Rectal smooth muscle tissue (tissue), 1 donor: ENCODE measurements at regions not wholly inside any gene's neighbourhood (a gene's known extent, or its start where the extent isn't known, plus 50 kb on each side); places are given as distances from the start of the nearest gene placed in this dataset.
"Not testable (repeated sequence)": the region's sequence is repeated elsewhere in the genome, so short reads cannot be mapped to it uniquely, and the experiment has no call there.

Experiments used
- H3K27ac ChIP-seq: one replicate; pipeline ENCODE4 v1.7.0; 2013; ENCODE audit warnings: low read depth, low read length, inconsistent platforms
- H3K27me3 ChIP-seq: one replicate; pipeline ENCODE4 v1.7.0; 2013; ENCODE audit warnings: low read length; ENCODE audit not compliant: control insufficient read depth, insufficient read depth
- H3K36me3 ChIP-seq: one replicate; pipeline ENCODE4 v1.7.0; 2013; ENCODE audit warnings: low read length; ENCODE audit not compliant: control insufficient read depth, insufficient read depth
- H3K4me1 ChIP-seq: one replicate; pipeline ENCODE4 v1.7.0; 2013; ENCODE audit warnings: low read length; ENCODE audit not compliant: control insufficient read depth, insufficient read depth
- H3K4me3 ChIP-seq: one replicate; pipeline ENCODE4 v1.7.0; 2013; ENCODE audit warnings: low read length
- H3K9ac ChIP-seq: one replicate; pipeline ENCODE4 v1.7.0; 2013; ENCODE audit warnings: low read length

DNA sequence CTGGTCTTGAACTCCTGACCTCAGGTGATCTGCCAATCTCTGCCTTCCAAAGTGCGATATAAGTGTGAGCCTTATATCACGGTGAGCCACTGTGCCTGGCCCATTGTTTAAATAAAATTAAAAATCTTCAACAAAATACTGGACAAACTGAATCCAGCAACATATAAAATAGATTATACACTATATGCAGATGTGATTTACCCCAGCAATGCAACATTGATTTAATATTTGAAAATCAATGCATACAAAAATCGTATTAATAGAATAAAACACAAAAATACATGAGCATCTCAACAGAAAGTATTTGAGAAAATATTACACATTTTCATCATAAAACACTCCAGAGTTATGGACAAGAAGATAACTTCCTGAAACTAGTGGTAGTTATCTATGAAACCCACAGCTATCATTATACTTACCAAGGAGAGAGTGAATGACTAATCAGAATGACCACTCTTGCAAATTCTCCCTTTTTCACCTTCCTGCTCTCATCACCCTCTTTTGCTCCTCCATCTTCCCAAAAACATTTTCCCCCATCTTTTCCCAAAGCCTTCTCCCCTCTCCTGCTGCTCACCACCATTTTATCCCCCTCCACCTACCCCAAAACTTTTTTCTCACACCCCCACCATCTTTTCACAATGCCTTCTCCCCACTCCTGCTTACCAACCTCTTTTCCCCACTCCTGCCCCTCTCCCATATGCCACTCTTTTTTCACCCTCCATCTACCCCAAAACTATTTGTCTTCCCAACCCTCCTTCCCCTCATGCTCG, 122.1 kb upstream of the VPREB1 start:
- H3K27me3 ChIP-seq: no peaks in the 10 kb centered on the region
- no peak overlapping the region for H3K9ac ChIP-seq
- no peaks in the 10 kb centered on the region for H3K4me1 ChIP-seq
- no peaks in the 10 kb centered on the region for H3K36me3 ChIP-seq
- no peak overlapping the region for H3K4me3 ChIP-seq
- no peak overlapping the region for H3K27ac ChIP-seq

DNA sequence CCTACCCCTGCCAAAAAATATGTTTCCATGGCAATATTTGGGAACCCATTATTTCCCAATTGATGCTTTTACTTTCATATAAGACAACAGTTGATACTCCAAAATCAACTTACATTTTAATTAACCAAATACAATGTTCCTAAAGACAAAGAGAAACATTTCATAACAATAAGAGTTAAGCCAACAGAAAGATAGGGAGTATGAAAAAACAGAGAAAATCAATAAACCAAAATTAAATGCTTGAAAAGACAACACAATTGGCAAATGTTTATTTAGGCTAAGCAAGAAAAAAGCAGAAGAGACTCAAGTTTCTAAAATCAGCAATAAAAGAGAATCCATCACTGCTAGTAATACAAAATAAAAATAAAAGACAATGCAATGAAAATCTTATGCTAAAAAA, 123.1 kb upstream of the VPREB1 start:
- H3K9ac ChIP-seq: no peak overlapping the region
- no peak overlapping the region for H3K4me3 ChIP-seq
- H3K27ac ChIP-seq: no peak overlapping the region
- H3K36me3 ChIP-seq: no peaks in the 10 kb centered on the region
- H3K27me3 ChIP-seq: no peaks in the 10 kb centered on the region
- no peaks in the 10 kb centered on the region for H3K4me1 ChIP-seq

DNA sequence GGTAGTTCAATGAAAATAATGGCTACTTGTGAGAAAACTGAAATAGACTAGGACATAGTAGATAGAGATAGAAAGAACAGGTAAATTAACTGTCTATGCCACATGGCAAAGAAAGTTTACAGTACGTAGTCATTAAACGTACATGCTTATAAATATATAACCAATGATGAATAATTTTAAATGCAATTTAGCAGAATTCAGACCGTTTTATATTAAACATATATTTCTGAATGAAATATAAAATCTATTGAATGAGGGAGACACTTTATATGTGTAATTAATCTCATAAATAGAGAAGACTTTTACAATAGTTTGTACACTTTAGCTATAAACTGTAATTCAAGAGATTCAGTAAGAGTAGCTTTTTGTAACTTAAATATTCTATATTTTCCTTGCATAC, 124.4 kb upstream of the VPREB1 start:
- H3K9ac ChIP-seq: no peak overlapping the region
- H3K27ac ChIP-seq: no peak overlapping the region
- no peaks in the 10 kb centered on the region for H3K36me3 ChIP-seq
- H3K4me3 ChIP-seq: no peak overlapping the region
- H3K4me1 ChIP-seq: no peaks in the 10 kb centered on the region
- no peaks in the 10 kb centered on the region for H3K27me3 ChIP-seq

DNA sequence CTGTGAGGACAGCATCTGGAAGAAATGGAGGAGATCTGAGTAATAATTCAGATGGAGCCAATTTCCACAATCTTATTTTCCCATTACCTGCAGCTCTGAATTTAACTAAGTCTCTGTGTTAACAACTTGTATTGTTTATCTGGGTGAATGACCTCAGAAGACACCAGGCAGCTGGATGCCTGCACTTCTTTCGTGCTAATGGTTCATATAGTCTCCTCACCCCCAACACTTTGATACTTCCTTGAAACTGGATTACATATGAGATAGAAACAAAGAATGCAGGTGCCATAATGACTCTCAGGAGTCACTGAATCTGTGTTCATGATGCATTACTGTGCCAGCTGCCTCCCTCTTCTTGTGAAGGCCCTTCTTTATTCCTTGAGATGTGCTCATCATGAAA, 125.6 kb upstream of the VPREB1 start:
- Histone ChIP-seq H3K27me3 (no peaks in the 10 kb centered on the region), H3K4me1 (no peaks in the 10 kb centered on the region), H3K4me3 (no peak overlapping the region), H3K36me3 (no peaks in the 10 kb centered on the region), H3K9ac (no peak overlapping the region), H3K27ac (no peak overlapping the region)

DNA sequence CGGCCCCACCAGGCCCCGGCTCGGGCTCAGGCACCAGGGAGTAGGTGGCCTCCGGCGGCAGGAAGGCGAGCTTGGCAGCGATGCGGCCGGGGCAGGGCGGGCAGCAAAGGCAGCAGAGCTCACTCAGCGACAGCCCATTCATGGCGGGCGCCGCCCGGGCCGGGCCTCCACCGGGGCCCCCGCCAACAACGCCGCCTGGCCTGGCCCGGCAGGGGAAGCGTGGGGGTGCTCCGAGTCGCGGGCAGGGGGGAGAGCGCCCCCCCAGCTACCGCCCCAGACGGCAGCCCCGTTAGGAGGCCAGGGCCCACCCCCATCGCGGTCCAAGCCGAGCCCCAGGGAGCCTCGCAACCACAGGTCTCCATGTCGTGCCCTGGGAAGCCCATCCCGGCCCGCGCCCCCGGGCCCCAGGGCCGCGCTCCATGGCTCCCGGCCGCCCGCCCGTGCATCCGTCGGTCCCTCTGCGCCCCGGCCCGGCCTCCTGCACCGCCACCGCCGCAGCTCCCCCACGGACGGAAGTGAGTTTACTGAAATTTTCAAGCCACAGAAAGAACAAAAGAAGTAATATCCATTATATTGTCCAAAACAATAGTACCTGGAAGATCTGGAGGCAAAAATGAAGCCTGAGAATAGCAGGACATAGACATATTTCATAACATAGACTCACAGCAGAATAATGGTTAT, 126.6 kb upstream of the VPREB1 start:
- H3K4me1 ChIP-seq, H3K36me3 ChIP-seq, H3K4me3 ChIP-seq, H3K9ac ChIP-seq, H3K27me3 ChIP-seq, H3K27ac ChIP-seq: not testable (repeated sequence)

DNA sequence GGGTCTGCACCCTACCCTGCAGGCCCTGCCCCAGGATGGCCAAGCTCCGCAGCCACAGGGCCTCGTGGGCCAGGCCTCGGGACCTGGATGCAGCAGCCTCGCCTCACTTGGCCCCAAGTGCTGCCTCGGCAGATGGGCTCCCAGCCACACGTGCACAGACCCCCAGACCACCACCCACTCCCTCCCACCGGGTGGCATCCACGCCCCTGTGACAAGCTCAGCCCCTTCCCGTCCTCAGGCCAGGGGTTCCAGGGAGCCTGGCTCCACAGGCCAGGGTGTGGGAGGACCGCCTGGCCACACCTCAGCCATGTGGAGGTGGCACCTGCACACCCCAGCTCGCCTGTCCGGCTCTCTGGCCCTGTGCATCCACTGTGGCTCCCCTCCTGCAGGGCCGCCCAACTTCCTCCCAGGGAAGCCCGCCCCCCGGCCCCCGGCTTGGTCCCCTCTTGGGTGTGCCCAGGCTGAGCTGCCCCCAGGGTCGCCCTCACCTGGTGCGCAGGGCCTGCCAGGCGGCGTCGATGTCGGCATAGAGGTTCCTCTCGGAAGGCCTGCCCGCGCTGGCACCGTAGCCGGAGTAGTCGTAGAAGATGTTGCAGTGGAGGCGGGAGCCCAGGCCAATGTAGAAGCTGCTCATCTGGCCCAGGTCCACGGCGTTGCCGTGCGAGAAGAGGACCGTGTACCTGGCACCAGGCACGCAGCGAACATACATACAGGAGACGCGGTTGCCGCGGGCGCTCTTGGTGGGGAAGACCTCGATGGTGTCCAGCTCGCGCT, 127.4 kb upstream of the VPREB1 start:
- H3K27me3 ChIP-seq: not testable (repeated sequence)

DNA sequence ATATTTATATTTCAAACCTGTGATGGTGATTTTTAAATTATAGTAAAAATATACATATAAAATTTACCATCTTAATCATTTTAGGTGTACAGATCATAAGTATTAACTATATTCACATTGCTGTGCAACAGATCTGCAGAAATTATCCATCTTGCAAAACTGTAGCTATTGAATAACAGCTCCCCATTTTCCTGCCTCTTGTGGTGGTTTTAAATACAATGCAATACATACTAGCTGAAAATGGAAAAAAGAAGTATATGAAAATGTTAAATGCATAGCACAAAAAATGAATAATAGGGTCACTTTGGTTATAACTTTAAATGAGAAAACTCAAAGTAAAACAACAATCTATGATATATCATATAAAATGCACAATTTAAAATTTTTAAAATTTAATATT, 130.9 kb upstream of the VPREB1 start:
- Histone ChIP-seq H3K9ac (no peak overlapping the region), H3K27me3 (no peaks in the 10 kb centered on the region), H3K4me3 (no peak overlapping the region), H3K4me1 (no peaks in the 10 kb centered on the region), H3K36me3 (no peaks in the 10 kb centered on the region), H3K27ac (no peak overlapping the region)

More for the DNA sequence above, 127.4 kb upstream of the VPREB1 start:
- H3K27ac ChIP-seq, H3K9ac ChIP-seq, H3K4me3 ChIP-seq, H3K36me3 ChIP-seq, H3K4me1 ChIP-seq: not testable (repeated sequence)

DNA sequence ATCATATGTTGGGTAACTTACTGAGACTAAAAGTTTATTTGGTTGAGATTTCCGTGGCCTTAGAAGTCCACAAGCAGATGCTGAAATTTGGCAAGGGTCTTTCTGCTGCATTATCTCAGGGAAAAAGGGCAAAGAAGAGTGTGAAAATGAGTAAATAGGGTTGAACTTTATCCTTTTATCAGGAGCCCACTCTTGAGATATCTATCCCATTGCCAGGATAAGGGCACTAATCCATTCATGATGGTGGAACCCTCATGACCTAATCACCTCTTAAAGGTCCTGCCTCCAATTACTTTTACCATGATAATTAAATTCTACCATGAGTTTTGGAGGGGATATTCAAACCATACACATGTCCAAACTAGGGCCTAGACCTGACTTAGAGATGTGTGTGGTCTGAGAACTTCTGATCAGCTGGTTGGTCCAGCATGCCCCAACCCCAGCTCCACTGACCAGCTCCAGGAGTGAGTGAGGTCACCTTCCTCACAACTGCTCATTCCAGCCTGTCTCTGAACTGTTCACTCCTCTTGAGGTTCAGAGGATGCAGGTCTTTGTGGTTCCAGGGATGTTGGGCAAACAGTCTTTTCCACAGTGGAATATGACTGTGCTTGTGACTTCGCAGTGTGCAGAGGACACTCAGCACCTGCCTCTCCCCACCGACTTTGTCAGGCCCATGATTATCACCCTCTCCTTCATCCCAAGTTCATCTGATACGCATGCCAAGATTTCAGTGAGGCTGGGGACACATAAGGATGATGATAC, 130.1 kb upstream of the TOP3B start:
- H3K27ac ChIP-seq: no peak overlapping the region
- H3K4me3 ChIP-seq: no peak overlapping the region
- no peaks in the 10 kb centered on the region for H3K36me3 ChIP-seq
- no peaks in the 10 kb centered on the region for H3K4me1 ChIP-seq
- H3K27me3 ChIP-seq: no peaks in the 10 kb centered on the region
- H3K9ac ChIP-seq: no peak overlapping the region

DNA sequence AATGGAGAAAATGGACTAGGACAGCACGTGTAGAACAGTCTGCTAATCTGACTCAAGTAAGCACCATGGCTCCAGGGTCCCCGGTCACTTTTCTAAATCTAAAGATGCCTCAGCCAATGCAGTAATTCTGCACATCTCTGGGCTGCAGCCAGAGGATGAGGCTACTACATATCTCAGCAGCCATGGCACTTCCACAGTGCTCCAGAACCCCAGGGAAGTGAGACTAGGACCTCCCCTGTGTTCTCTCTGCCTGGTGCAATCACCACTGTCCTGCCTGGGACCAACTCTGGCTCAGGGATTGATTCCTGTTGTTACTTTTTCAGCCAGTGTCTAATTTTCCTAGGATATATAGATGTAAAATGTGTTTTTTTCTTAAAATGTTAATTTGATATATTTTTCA, 129.4 kb upstream of the TOP3B start:
- Histone ChIP-seq H3K9ac (no peak overlapping the region), H3K27me3 (no peaks in the 10 kb centered on the region), H3K27ac (no peak overlapping the region), H3K4me3 (no peak overlapping the region), H3K4me1 (no peaks in the 10 kb centered on the region), H3K36me3 (no peaks in the 10 kb centered on the region)

DNA sequence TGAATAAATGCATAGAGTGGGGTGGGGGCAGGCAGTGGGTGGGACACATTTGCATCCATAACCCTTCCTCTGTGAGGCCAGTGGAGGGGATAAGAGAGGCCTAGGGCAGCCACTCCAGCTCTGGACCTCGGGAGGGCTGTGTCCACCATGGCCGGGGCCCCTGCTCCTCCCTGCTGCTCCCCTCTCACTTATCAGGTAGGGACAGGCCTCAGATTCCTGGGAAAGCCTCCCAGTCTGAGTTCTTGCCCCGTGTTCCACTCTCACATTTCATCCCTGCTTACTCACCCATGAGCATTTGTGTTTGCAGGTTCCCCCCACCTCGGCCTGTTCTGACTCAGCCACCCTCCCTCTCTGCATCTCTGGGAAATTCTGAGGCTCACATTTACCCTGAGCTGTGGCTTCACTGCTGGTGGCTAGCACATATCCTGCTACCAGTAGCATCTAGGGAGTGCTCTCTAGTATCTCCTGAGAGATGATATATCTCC, 128.7 kb upstream of the TOP3B start:
- Histone ChIP-seq H3K27ac (no peak overlapping the region), H3K4me1 (no peaks in the 10 kb centered on the region), H3K27me3 (no peaks in the 10 kb centered on the region), H3K4me3 (no peak overlapping the region), H3K36me3 (no peaks in the 10 kb centered on the region), H3K9ac (no peak overlapping the region)

DNA sequence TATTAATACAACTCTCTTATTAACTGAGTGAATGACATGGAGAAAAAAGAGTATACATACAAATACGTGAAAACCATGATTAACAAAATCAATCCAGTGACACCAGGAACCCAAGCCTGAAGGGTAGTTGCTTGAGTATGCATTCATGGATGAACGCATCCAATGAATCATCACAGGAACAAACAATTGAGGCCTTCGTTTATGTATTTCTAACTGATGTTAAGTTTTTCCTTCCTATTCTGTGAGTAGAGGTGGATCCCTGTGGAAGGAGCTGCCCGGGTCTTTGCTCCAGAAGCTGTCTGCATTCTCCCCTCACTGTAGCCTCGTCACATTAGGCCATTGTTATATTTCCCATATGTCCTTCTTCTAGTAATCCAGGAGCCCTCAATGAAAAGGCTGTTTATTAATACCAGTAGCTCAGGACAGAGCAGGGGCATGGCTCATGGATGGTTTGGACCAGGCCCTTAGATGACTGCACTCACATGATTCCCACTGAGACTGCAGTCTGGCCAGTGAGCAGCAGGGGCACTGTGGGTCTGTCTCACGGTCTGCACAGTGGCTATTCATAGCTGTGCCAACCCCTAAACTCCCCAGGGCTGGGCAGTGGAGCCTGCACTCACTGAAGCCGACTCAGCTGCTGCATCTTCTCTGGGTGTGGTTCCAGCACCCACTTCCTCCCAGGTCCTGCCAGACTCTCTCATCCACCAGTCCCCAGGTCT, 128.1 kb upstream of the TOP3B start:
- Histone ChIP-seq H3K9ac (no peak overlapping the region), H3K27ac (no peak overlapping the region), H3K27me3 (no peaks in the 10 kb centered on the region), H3K4me3 (no peak overlapping the region), H3K4me1 (no peaks in the 10 kb centered on the region), H3K36me3 (no peaks in the 10 kb centered on the region)
